WTC11 (cell line): ENCODE measurements at regions not wholly inside any gene's neighbourhood (a gene's known extent, or its start where the extent isn't known, plus 50 kb on each side); places are given as distances from the start of the nearest gene placed in this dataset.

Experiments
- ATAC-seq: fragments of 200-7000 bp; cut with Tn5 transposase; 2 replicates; pipeline ENCODE4 v1.10.0; 2021; ENCODE audit warnings: mild to moderate bottlenecking, moderate library complexity
- CTCF ChIA-PET: fragments of 300-600 bp; sonication (Branson Sonifier 250); formaldehyde crosslinking; loops from one replicate; lab custom pipeline; 2021; ENCODE audit warnings: antibody characterized with exemption; lab: Charles Lee
- POLR2A ChIA-PET: fragments of 350-600 bp; sonication (Branson Sonifier 250); formaldehyde crosslinking; loops from one replicate; lab custom pipeline; 2021; ENCODE audit warnings: antibody characterized with exemption; lab: Charles Lee
- DNase-seq: peaks from one replicate; pipeline ENCODE4 v3.0.0; 2021; ENCODE audit warnings: low spot score
- H3K27ac Mint-ChIP-seq: 2 replicates; pipeline ENCODE4 v1.8.0; 2021; ENCODE audit warnings: mixed read lengths
- H3K27me3 Mint-ChIP-seq: 2 replicates; pipeline ENCODE4 v1.8.0; 2021; ENCODE audit warnings: low read depth, mild to moderate bottlenecking, moderate library complexity, mixed read lengths
- H3K36me3 Mint-ChIP-seq: 2 replicates; pipeline ENCODE4 v1.8.0; 2021; ENCODE audit warnings: mixed read lengths
- H3K4me1 Mint-ChIP-seq: 2 replicates; pipeline ENCODE4 v1.8.0; 2022; ENCODE audit warnings: mixed read lengths
- H3K4me3 Mint-ChIP-seq: 2 replicates; pipeline ENCODE4 v1.8.0; 2021; ENCODE audit warnings: mild to moderate bottlenecking, moderate library complexity, mixed read lengths
- H3K9me3 Mint-ChIP-seq: 2 replicates; pipeline ENCODE4 v1.8.0; 2021; ENCODE audit warnings: mixed read lengths
- AFF4 ChIP-seq: sonication (generic); formaldehyde crosslinking; IDR thresholded peaks from 2 replicates; pipeline ENCODE4 v1.8.1; 2023; ENCODE audit warnings: mild to moderate bottlenecking, missing genetic modification reagents, borderline replicate concordance
- AR ChIP-seq: fragments of 250-450 bp; sonication (Bioruptor Pico); IDR thresholded peaks from 2 replicates; pipeline ENCODE4 v1.9.0; 2021; ENCODE audit warnings: mild to moderate bottlenecking
- ERG ChIP-seq: fragments of 250-450 bp; sonication (Bioruptor Pico); IDR thresholded peaks from 2 replicates; pipeline ENCODE4 v1.8.0; 2021; ENCODE audit warnings: mild to moderate bottlenecking
- IRF1 ChIP-seq: sonication (generic); formaldehyde crosslinking; IDR thresholded peaks from 2 replicates; pipeline ENCODE4 v1.8.0; 2023; ENCODE audit warnings: missing genetic modification reagents
- IRF2 ChIP-seq: sonication (generic); formaldehyde crosslinking; IDR thresholded peaks from 2 replicates; pipeline ENCODE4 v1.8.0; 2022; ENCODE audit warnings: low read depth, missing genetic modification reagents, borderline replicate concordance
- JAZF1 ChIP-seq: fragments of 250-450 bp; sonication (Bioruptor Pico); IDR thresholded peaks from 2 replicates; pipeline ENCODE4 v1.9.0; 2021; ENCODE audit warnings: moderate library complexity, mild to moderate bottlenecking, inconsistent platforms
- JUN ChIP-seq: sonication (generic); formaldehyde crosslinking; IDR thresholded peaks from 2 replicates; pipeline ENCODE4 v1.8.0; 2023; ENCODE audit warnings: mild to moderate bottlenecking, missing genetic modification reagents
- KAT7 ChIP-seq: sonication (generic); formaldehyde crosslinking; IDR thresholded peaks from 2 replicates; pipeline ENCODE4 v1.8.1; 2023; ENCODE audit warnings: missing genetic modification reagents, mild to moderate bottlenecking, borderline replicate concordance
- NFATC4 ChIP-seq: fragments of 250-450 bp; sonication (Bioruptor Pico); IDR thresholded peaks from 2 replicates; pipeline ENCODE4 v1.9.0; 2021; ENCODE audit warnings: mild to moderate bottlenecking
- PRRX2 ChIP-seq: fragments of 250-450 bp; sonication (Bioruptor Pico); IDR thresholded peaks from 2 replicates; pipeline ENCODE4 v1.8.0; 2021; ENCODE audit warnings: mild to moderate bottlenecking
- ZBTB21 ChIP-seq: sonication (generic); formaldehyde crosslinking; IDR thresholded peaks from 2 replicates; pipeline ENCODE4 v1.8.1; 2023; ENCODE audit warnings: mild to moderate bottlenecking, missing genetic modification reagents, borderline replicate concordance
- ZNF219 ChIP-seq: sonication (generic); formaldehyde crosslinking; IDR thresholded peaks from 2 replicates; pipeline ENCODE4 v1.8.0; 2023; ENCODE audit warnings: missing genetic modification reagents, mild to moderate bottlenecking, borderline replicate concordance
- ZNF232 ChIP-seq: sonication (generic); formaldehyde crosslinking; IDR thresholded peaks from 2 replicates; pipeline ENCODE4 v1.8.0; 2022; ENCODE audit warnings: mild to moderate bottlenecking, missing genetic modification reagents
- ZNF263 ChIP-seq: sonication (generic); formaldehyde crosslinking; IDR thresholded peaks from 2 replicates; pipeline ENCODE4 v1.8.1; 2022; ENCODE audit warnings: low read depth, mild to moderate bottlenecking, moderate library complexity, missing genetic modification reagents

GRCh38 chr1:229190057-229190575, 80.8 kb upstream of the RAB4A start:
- H3K4me3 Mint-ChIP-seq: peak overlapping the region; percentile 6
- ChIA-PET CTCF (interaction anchor here (1.4 kb wide), 1 partner anchor 37 kb away, joined by 4 read pairs; no protein-coding TSS in a partner anchor), POLR2A (no interaction called here)

More at GRCh38 chr1:229190057-229190575, 80.8 kb upstream of the RAB4A start:
- Mint-ChIP-seq H3K36me3 (no peaks in the 10 kb centered on the region), H3K27me3 (no peaks in the 10 kb centered on the region; the same call in 1 of the 2 replicates), H3K27ac (peak overlapping the region; percentile 99), H3K9me3 (peaks cover 4% of the 10 kb centered on the region; the same call in 1 of the 2 replicates)
- ATAC-seq: peak; percentile 55
- DNase-seq: no peak
- TF ChIP-seq AR: no peak
- no peak for TF ChIP-seq ZNF232
- TF ChIP-seq JUN: no peak
- TF ChIP-seq IRF1 (CRISPR knock-in tag): no peak
- TF ChIP-seq ZBTB21 (CRISPR knock-in tag): no peak
- no peak for TF ChIP-seq ZNF263 (CRISPR knock-in tag)
- no peak for TF ChIP-seq ZNF219 (CRISPR knock-in tag)
- TF ChIP-seq JAZF1: no peak
- no peak for TF ChIP-seq IRF2
- TF ChIP-seq KAT7 (CRISPR knock-in tag): no peak
- TF ChIP-seq PRRX2 (CRISPR knock-in tag): no peak
- no peak for TF ChIP-seq NFATC4 (CRISPR knock-in tag)
- TF ChIP-seq ERG (CRISPR knock-in tag): no peak
- TF ChIP-seq AFF4 (CRISPR knock-in tag): no peak
- TF ChIP-seq, all 79 proteins: peak for 0
- H3K4me1 Mint-ChIP-seq: peaks cover 43% of the 10 kb centered on the region
